Hematopoietic multipotent progenitor cell treated with erythropoietin and hydrocortisone succinate and interleukin-3 and kit ligand, for 8 days (in vitro differentiated cells): ENCODE measurements at regions not wholly inside any gene's neighbourhood (a gene's known extent, or its start where the extent isn't known, plus 50 kb on each side); places are given as distances from the start of the nearest gene placed in this dataset.

Experiments
- DNase-seq: peaks from one replicate; pipeline ENCODE4 v3.0.0-alpha.2; 2015

DNA sequence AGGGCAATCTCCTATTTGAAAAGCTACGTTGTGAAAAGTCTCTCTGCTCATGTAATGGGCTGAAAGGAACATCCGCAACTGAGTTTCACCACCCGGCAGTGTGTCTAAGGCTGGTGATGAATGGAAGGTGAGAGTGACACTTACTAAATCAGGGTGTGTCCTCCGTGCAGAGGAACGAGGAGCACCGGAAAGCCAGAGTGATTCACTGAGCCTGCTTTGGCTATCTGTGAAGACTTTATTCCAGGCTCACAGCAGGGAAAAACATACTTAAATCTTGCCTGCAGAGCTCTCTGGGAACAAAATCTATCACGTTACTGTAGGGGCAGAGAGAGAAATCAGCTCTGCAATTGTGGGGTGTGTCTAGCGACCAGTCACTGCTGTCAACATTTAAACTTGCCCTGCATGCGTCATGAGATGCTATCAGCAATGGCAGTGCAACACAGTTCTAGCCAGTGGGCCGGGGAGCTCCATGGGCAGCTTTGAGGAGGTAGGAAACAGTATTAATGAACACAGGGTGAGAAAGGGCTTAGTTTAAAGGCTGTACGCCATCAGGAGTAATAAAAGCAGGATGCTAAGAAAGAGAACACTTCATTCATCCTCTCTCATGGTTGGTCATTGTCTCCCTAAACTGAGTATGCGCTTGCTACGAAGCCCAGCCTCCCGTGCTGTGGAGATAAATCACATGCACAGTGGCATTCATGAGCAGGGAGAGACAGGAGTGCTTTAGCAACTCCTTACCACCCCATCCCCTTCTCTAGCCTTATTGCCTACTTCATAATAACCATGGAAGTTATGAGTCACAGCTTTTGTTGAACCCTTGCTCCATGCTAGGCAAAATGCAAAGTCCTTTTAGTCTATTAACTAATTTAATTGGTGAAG lies 542.7 kb upstream of the ADAMTS9 start:
- DNase-seq, result no peak

DNA sequence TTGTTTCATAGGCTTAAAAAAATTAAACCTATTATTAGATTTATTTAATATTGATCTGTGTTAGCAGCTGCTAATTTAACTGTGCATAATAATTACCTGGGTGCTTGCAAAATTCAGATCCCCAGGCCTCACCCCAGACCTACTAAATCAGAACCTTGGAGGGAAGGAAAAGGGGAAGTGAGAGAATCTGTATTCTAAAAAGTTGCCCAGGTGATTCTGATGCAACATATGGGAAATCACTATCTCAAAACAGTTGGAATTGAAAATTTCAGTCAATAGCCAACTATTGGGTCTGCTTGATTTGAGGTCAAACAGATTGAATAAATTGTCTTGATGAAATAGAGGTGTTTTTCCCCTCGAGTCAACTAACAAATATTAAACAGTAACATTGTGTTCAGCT lies 538.5 kb upstream of the ADAMTS9 start:
- DNase-seq, result no peak

DNA sequence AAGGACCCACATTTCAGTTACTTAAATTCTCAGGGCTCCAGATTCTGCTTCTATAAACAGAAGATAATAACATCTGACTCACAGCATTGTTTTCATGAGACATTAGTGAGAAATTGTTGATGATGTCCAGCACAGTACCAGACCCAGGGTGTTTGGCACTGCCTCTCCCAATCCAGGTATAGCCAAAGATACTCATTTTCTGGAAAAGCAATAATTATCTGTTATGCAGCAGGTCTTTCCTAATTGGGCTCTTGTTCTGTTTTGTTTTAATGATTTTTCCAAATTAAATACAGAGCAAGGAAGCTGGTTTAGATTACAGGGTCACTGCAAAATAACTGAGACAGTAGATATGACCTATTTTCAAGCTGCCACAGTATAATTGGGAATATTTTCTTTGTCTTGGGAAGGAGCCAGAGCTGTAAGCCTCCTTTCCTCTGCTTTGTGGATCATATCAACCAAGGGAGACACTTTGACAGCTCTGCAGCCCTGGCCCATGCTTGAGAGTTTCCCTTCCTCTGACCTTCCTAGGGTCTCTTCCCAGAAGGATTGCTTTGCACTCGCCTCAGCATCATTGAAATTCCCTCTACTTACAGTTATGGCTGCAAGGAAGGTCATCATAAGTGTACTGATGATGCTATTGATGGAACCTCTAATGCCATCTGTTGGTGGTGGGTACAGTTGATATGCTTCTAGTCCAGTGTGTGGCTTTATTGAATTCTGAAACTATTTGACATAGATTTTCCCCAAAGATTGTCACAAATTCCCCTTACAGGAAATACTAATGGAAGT lies 522.4 kb upstream of the ADAMTS9 start:
- DNase-seq, result no peak

DNA sequence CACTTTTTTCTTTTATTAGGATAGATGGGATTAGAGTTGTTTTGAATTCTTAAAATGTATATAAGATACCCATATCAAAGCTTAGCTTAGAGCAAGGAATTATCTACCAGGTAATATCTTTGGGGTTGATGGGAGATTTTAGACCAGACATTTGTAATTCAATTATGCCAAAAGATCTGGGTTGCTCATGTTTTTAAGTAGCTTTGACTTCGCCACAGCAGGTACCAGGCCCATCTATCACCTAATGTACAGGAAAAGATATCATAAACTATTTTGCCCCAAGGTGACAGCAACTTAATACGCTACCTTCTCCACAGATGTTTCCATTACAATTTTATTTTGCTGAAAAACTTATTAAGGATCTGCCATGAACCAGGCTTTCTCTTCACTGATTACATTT lies 514.6 kb upstream of the ADAMTS9 start:
- DNase-seq, result no peak

DNA sequence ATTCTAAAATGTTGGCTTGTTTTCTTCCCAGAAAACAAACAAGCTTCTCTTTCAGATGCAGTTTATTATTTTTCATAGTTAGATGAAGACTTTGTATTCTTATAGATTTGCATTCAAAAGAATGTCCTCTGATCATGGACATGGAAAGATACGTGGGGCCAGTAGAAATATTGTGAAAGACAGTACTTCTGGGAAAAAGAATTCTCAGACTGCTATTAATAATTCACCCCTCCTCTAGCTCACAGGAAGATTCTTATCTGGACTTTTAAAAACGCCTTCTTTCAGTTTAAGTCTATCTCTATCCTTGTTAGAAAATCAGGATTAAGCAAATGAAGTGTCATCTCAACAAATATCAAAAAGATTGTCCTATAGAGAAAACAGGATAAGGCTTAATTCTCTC lies 514.1 kb upstream of the ADAMTS9 start:
- no peak for DNase-seq

DNA sequence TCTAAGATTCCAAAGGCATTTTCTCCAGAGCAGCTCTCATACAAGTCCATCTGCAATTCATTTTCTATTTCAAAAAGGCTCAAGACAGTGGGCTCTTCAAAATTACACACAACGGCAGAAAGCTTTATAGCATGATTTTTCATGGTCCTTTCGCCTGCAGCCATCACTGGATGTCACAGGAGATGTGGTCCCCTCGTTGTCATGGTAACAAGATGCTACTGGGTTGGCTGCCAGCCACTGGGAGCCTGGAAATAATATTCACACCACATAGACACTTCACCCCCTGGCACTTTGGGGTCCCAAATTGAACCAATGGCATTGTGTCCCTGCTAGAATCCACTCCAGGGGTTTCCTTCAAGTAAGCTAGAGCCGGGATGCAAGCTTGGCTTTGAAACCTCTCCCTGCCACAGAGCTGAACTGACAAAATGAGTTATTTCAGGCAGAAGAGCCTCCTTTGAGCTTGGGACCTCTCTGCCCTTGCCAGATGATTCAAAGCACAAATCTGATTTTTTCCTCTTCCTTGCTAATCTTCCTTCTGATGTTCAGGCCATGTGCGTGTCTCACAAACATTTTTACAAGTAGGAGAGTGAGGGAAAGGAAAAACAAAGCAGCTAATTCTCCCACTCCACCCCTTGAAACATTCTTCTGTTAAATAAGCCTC lies 512.6 kb upstream of the ADAMTS9 start:
- no peak for DNase-seq

DNA sequence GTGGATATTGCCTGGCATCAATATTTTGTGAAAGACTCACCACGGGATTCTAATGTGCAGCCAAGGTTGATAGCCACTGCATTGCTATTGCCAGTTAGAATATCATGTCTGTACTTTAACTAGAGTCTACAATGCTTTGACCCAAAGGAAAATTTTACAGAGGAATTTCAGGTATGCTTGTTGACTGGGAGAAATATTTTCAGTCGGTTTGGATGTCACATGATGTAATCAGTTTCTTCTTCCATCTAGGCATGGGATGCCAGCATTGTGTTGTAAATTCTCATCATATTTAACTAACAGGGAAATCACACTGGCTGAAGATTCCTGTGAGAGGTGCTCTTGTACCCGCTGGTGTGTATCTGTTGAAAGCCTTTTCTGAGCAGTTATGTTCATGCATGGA lies 508.9 kb upstream of the ADAMTS9 start:
- no peak for DNase-seq

DNA sequence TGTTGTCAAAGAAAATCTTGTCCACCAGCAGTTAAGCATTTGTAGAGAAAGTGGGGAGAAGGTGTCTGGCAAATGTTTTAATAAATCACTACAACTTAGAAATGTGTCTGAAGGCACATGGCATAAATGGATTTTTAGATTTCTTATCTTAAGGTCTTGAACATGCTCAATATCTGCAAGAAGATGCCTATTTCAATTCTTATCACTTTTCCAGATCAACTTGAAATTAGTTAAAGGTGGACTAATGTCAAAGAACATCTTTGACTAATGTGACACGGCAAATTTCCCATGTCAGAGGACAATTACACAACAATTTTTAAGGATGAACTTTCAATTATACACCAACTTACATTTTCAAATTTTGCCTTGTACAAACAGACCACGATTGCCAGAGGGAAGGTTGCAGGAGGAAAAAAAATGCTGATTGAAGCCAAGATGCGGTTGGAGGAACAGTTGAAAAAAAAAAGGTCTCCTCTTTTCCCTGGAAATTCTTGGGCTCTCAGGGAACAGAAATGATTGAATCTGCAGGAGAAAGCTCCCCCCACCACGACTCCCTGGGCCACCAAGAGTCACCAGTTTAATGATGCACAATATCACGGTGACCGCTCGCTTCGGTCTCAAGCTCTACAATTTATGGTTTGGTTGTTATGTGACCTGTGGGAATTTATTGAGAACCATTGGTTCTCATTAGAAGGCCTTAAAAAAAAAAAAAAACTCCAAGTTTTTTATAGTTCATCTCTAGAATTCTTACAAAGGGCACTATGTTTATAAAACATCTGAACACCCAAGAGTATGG lies 507.6 kb upstream of the ADAMTS9 start:
- no peak for DNase-seq

DNA sequence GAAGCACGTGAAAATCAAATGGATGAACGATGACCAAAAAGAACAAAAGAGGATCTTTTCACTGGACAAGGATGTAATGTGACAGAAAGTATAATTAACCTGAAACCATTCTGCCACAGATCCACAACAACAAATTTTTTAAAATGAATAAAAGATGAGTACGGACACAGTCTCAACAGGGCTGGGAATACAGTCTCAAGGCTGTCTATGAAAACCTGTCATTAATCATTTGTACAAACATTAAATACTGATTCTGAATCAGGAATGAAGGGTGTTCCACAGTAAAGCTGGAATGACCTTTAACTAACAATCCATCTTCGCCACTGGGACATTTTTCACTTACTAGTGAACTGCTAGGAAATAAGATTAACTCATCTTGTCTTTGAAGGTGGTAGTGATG lies 506.9 kb upstream of the ADAMTS9 start:
- DNase-seq, result no peak

DNA sequence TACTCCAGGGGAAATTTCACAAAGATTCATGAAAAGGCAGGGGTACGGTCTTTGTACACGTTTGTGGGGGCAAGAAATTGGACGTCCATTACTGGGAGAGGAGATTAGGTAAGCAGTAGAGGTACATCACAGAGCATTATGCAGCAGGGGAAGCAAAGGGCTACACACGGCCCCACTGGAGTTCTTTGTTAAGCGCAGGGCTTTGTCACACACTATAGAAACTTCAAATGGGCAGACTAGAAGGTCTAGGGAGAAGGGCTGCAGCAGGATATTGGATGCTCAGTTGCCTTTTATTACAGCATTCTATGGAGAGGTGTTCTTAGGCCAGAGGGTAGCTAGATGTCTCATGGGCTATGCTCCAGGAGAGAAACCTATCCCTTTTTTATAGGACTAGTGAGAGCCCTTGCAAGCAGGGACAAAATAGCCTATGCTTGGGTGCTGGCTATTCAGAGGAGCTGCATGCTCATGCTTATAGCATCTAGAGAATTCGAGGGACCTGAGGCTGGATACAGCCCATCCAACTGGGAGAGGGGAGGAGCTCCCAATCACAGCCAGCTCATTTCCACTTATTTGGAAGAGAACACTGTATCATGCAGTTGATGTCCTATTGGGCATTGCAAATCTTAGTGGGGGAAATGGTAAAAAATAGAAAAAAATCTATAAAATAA lies 506.4 kb upstream of the ADAMTS9 start:
- DNase-seq, result no peak

DNA sequence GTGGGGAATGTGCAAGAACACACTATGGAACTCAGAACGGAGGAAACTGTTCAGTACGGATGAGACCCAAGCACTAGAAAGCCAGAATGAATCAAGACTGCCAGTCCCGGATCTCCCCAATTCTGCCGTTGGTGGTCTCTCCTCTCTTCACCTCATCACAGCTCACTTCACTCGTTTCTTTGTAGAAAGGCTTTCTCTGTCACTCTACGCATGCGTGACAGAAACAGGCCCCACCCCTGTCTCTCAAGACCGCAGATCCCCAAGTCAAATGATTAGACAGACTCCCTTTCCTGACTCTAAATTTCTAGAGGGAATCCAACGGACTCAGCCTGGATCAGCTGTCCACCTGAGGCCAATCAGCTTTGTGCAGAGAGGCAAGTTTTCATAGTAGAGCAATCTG lies 505.7 kb upstream of the ADAMTS9 start:
- DNase-seq, result no peak

DNA sequence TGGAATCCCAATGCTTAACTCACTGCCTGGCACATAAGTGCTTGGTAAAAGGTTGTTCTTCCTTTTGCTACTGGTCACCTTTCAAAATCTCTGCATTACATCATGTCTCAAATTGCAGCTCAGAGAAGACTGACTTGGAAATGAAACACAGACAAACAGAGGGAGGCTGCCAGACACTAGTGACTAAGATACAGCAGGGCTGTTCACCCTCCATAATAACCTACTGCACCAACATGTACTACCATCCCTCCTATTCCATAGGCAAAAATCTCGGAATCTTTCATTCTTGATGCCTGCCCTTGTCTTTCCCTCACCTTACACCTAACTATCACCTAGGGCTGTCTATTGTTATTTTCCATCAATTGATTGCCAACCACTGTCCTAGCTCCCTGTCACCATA lies 502.3 kb upstream of the ADAMTS9 start:
- no peak for DNase-seq

DNA sequence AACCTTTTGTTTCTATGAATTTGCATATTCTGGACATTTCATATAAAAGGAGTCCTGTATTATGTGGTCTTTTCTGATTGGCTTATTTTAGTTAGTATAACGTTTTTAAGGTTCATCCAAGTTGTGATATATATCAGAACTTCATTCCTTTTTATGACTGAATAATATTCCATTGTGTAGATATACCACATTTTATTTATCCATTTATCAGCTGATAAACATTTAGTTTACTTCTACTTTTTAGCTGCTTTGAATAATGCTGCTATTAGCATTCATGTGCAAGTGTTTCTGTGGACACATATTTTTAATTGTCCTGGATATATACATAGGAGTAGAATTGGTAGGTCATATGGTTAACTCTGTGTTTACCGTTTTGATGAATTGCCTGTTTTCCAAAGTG lies 498.5 kb upstream of the ADAMTS9 start:
- no peak for DNase-seq

DNA sequence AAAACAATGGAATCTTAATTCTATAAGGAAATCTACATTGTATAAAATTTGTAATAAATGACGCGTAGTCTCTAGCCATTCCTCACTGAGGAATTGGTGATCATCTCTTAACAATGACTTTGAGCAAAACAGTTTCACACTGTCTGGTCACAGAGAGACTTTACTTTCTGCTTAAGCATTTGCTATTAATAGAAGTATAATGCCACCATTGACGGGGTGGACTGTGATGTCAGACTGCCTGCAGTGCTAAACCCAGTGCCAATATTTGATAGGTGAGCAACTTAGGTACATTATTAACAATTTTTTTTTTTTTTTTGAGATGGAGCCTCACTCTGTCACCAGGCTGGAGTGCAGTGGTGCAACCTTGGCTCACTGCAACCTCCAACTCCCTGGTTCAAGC lies 494.9 kb upstream of the ADAMTS9 start:
- no peak for DNase-seq

DNA sequence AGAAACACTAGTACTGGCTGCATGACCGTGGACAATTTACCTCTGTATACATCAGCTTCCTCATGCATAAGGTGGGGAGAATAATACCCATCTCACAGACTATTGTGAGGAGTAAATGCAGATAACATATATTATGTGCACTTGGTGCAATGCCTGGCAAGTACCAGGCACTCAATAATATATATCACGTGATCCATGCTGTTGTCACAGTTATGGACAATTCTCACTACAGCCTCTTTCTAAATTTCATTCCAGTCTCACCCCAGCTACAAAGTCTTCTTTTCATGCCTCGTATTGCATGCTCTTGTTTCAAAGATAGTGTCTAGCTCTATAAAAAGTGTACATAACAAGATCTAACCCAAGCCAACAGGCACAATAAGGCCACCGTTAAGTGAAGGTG lies 494.3 kb upstream of the ADAMTS9 start:
- no peak for DNase-seq

DNA sequence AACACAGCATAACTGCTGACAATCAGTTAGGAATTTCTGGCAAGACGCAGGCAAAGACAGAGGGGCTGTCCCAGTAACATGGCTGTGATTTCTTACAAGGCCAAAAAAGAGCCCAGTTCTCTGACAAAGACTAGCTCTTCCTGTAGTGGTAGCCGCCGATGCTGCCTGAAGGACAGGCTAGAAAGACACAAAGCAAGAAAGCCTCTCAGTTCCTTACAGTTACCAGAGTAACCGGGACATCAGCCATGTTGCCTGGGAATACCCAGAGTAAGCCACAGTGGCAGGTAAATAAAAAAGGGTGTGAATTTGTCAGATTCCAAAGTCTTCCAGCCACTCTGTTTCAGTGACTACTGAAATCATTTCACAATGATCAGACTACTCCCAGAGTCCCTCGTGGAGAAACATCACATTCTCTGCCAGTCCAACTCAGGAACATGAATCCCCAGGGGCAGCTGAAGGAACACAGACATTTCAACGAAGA lies 493.6 kb upstream of the ADAMTS9 start:
- DNase-seq, result no peak

DNA sequence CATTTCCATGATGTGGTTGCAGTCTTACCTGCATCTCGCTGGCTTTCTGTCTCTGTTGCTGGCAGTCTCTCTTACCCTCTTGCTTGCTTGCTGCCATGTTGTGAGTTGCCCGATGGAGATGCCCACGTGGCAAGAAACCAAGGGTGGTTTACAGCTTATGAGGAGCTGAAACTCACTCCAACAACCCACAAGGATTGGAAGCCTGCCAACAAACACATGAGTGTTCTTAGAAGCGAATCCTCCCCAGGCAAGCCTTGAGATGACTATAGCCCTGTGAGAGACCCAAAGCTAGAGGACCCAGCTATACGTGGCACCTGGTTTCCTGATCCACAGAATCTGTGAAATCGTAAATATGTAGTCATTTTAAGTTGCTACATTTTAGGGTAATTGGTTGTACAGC lies 490.9 kb upstream of the ADAMTS9 start:
- DNase-seq, result no peak

DNA sequence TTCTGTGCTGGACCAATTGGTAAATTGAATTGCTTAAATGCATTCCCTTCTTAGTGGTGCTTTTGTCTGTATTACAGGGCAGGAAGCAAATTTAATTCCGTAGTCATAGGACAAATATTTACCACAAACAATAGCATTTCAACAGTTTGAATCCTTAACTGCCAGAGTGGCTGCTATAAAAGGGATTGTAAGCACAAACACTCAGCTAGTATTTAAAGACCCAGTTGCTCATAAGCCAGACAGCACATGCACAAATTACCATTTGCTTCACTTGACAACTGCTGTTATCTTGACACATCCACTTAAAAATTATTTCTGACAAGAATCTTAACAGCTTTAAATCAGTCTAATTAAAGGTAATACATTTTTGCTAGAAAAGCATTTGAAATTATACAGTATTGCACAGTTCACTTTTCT lies 490.2 kb upstream of the ADAMTS9 start:
- no peak for DNase-seq

DNA sequence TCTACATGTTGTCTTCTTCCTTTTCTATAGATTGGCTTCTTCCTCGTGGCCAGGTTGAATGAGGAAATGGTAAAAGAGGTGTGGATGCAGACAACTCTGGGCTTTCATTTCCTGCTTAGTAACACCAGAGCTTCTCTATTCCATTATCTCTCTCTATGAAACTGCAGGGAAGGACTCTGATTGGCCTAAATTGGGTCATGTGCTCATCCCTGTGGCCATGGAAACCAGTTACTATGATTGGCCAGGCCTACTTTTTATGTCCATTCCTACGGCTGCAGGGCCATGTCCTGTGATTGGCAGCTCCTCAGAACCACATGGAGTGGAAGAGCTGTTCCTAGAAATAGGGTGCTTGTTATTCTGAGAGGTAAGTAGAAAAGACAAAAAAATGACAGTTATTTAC lies 486.9 kb upstream of the ADAMTS9 start:
- DNase-seq, result no peak

DNA sequence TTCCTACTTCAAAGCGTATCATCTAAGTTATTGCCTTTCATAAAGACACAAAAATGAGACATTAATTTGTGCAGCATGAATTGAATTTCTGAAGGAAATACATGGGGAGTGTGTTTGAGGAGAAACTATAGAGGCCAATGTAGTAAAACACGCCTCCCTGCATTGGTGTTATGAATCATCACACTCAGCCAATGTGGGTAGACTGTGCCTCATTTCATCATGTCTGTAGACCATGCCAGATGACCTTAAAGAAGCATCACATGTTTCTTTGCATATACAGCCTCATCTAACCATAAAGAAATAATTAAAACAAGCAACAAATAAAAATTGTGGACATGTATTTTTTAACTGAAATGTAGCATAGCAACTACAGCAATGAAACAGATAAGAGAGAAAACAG lies 486.0 kb upstream of the ADAMTS9 start:
- no peak for DNase-seq

DNA sequence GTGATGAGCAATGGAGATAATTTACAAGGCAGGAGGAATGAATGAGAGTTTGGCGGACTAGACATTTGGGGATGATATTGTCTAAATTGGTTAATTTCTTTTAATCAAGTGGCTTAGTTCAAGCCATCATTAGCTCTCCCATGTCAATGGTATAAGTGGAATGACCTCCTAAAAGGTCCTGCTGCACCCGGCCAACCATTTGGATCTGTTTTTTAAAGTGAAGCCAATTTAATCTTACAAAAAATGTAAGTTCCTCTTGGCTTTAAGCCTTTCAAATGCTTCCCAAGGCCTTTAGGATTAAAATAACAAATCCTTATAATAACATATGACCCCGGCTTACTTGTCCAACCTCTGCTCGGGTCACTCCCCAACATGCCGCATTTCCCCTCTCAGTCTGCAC lies 484.4 kb upstream of the ADAMTS9 start:
- DNase-seq, result no peak

DNA sequence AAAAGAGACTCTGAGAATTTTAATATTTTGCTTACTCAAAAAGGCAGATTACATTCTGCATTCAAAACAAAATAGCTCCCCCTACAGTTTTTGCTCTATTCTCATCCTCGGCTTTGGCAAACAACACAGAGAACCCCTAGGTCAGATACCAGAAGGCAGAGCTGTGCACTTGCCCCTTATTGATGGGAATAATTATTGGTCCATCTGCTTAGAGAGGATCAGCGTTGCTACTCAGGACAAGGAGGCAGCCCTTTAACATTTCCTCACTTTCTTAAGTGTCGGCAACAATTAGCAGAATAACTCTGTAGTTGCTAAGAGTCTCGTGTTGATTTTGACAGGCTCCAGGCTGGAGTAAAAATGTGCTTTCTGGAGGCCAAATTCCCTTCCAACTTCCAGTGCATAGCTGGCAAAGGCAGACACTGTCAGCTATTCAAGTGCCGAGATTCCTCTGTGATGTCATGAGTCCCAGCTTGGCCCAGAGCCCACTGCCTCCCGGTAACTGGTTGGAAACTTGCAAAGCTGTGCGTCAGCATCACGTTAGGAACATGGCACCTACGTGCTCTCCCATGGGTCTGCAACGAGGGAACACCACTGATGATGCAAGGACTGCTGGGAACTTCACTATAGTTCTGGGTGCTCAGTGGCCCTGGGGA lies 482.7 kb upstream of the ADAMTS9 start:
- no peak for DNase-seq
